ENCODE measurements at regions not wholly inside any gene's neighbourhood (a gene's known extent, or its start where the extent isn't known, plus 50 kb on each side); places are given as distances from the start of the nearest gene placed in this dataset.

- no peak for DNase-seq (ENCODE audit: low spot score)
- Histone ChIP-seq H3K79me2 (no peaks in the 10 kb centered on the region), H3K9me3 (ENCODE audit: low read depth) (no peaks in the 10 kb centered on the region), H3K4me1 (ENCODE audit: insufficient read depth) (no peaks in the 10 kb centered on the region), H3K27ac (no peak overlapping the region), H2AFZ (no peak overlapping the region), H3K27me3 (no peaks in the 10 kb centered on the region), H4K20me1 (ENCODE audit: insufficient read depth, poor library complexity, severe bottlenecking) (no peaks in the 10 kb centered on the region), H3K36me3 (replicated peaks; ENCODE audit: insufficient read depth, low read depth) (no peaks in the 10 kb centered on the region), H3K9me2 (replicated peaks; ENCODE audit: insufficient read depth) (no peaks in the 10 kb centered on the region), H3K4me2 (no peak overlapping the region), H3K4me3 (no peak overlapping the region)
- TF ChIP-seq EZH2phosphoT487 (IDR thresholded peaks at IDR 0.05; ENCODE audit: low read depth, severe bottlenecking, unreplicated experiment) = no peak
- TF ChIP-seq CTCF (IDR thresholded peaks at IDR 0.05; ENCODE audit: poor library complexity) = no peak
- no peak for TF ChIP-seq EZH2 (IDR thresholded peaks at IDR 0.05; ENCODE audit: borderline replicate concordance)
- WGBS (ENCODE audit: low lambda C conversion rate, missing lambda C conversion rate) = 75% methylated on average over 3 of the region's 3 CpGs
These were observed 454.1 kb upstream of the ADGRL3 start for GRCh38 chr4:60745800-60746571.

- Histone ChIP-seq H3K79me2 (no peaks in the 10 kb centered on the region), H3K36me3 (replicated peaks; ENCODE audit: insufficient read depth, low read depth) (no peaks in the 10 kb centered on the region), H3K4me3 (no peak overlapping the region), H2AFZ (no peak overlapping the region), H3K4me1 (ENCODE audit: insufficient read depth) (no peaks in the 10 kb centered on the region), H3K27me3 (no peaks in the 10 kb centered on the region), H3K4me2 (no peak overlapping the region), H4K20me1 (ENCODE audit: insufficient read depth, poor library complexity, severe bottlenecking) (no peaks in the 10 kb centered on the region), H3K9me3 (ENCODE audit: low read depth) (no peaks in the 10 kb centered on the region), H3K27ac (no peak overlapping the region), H3K9me2 (replicated peaks; ENCODE audit: insufficient read depth) (no peaks in the 10 kb centered on the region)
- TF ChIP-seq EZH2phosphoT487 (IDR thresholded peaks at IDR 0.05; ENCODE audit: low read depth, severe bottlenecking, unreplicated experiment) (no peak), CTCF (IDR thresholded peaks at IDR 0.05; ENCODE audit: poor library complexity) (no peak), EZH2 (IDR thresholded peaks at IDR 0.05; ENCODE audit: borderline replicate concordance) (no peak)
- DNase-seq (ENCODE audit: low spot score) = no peak
- WGBS (ENCODE audit: low lambda C conversion rate, missing lambda C conversion rate) = 96% methylated on average over 4 of the region's 4 CpGs
These were observed 449.2 kb upstream of the ADGRL3 start for GRCh38 chr4:60750962-60751361.

- no peak overlapping the region for H3K4me2 ChIP-seq
- H2AFZ ChIP-seq = no peak overlapping the region
These were observed 442.0 kb upstream of the ADGRL3 start for GRCh38 chr4:60757986-60758680.

More at GRCh38 chr4:60757986-60758680, 442.0 kb upstream of the ADGRL3 start:
- H3K27me3 ChIP-seq = no peaks in the 10 kb centered on the region
- H4K20me1 ChIP-seq (ENCODE audit: insufficient read depth, poor library complexity, severe bottlenecking) = no peaks in the 10 kb centered on the region
- TF ChIP-seq EZH2 (IDR thresholded peaks at IDR 0.05; ENCODE audit: borderline replicate concordance) (no peak), CTCF (IDR thresholded peaks at IDR 0.05; ENCODE audit: poor library complexity) (no peak), EZH2phosphoT487 (IDR thresholded peaks at IDR 0.05; ENCODE audit: low read depth, severe bottlenecking, unreplicated experiment) (no peak)
- H3K36me3 ChIP-seq (replicated peaks; ENCODE audit: insufficient read depth, low read depth) = no peaks in the 10 kb centered on the region
- no peak overlapping the region for H3K27ac ChIP-seq
- H3K4me1 ChIP-seq (ENCODE audit: insufficient read depth) = no peaks in the 10 kb centered on the region
- no peak for DNase-seq (ENCODE audit: low spot score)
- H3K79me2 ChIP-seq = no peaks in the 10 kb centered on the region
- WGBS (ENCODE audit: low lambda C conversion rate, missing lambda C conversion rate) = 69% methylated on average over 1 of the region's 1 CpG
- H3K9me3 ChIP-seq (ENCODE audit: low read depth) = no peaks in the 10 kb centered on the region
- no peak overlapping the region for H3K4me3 ChIP-seq
- no peaks in the 10 kb centered on the region for H3K9me2 ChIP-seq (replicated peaks; ENCODE audit: insufficient read depth)

Measured in hepatocyte (in vitro differentiated cells).